ENCODE measurements at regions not wholly inside any gene's neighbourhood (a gene's known extent, or its start where the extent isn't known, plus 50 kb on each side); places are given as distances from the start of the nearest gene placed in this dataset.

- no peak for DNase-seq
Observed at GRCh38 chr2:180734382-180734781, 246.0 kb upstream of the UBE2E3 start.

- DNase-seq, result no peak
Observed at GRCh38 chr2:180733330-180733729, 247.1 kb upstream of the UBE2E3 start.

- DNase-seq, result no peak
Observed at GRCh38 chr2:180732337-180732736, 248.1 kb upstream of the UBE2E3 start.

DNA sequence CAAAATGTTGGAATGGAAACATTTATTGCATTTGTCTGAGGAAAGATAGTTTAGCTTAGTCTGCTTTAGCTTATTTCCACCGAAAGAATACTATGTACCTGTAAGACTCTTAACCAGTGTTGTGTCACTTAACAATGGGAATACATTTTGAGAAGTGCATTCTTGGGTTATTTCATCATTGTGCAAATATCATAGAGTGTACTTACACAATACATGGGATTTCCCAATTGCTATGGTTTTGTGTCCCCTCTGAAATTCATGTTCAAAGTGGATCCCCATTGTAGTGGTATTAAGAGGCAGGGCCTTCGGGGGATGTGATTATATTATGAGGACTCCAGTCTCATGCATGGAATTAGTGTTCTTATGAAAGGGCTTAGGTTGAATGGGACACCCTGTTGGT is 249.4 kb upstream of the UBE2E3 start:
- no peak for DNase-seq

DNA sequence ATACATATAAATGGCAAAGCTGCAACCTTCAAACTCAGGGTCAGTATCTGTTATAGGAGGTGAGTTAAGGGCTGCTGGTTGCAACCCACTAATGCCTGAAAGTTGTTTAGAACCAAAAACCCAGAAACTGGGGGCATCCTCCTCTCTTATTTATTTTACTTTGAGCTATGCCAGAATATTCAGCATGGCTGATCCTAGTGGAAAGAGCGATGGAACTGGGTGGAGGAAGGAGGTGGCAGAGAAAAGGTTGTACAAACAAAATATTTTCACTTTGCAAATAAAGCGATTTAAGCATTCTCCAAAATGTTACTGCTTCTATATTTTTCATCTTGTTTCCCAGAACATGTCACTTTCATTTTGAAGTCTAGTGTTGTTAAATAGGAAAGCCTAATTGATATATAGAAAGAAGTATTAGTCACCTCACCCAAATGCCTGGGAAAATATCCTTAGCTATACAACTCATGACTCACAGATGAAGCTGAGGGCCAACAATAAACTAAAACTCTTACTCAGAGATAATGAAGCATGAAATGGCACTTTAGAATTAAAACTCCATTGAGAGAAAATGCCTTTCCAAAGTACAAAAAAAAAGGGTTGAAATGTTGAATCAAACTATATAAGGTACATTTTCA is 251.4 kb upstream of the UBE2E3 start:
- no peak for DNase-seq

GRCh38 chr2:180723712-180724111 is 256.7 kb upstream of the UBE2E3 start:
- DNase-seq, result no peak

GRCh38 chr2:180722551-180723239 is 257.7 kb upstream of the UBE2E3 start:
- DNase-seq, result no peak

DNA sequence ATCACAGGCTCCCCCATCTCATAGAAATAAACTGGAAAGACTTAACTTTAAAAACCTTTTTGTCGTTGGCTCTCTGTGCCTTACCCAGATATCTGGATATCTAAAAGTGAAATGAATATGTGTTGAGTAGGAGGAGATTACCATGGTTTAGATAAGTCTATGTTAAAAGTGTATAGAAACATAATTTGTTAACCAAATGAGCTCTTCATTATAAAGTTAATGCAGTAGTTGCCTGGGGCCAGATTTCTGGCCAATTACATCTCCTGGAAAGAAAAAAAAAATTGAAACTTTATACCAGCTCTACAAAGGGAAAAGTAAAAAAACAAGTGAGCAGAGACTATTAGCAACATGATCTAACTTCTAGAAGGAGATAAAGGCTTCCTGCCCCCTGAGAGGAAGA is 259.6 kb upstream of the UBE2E3 start:
- peak; percentile 20 for DNase-seq

DNA sequence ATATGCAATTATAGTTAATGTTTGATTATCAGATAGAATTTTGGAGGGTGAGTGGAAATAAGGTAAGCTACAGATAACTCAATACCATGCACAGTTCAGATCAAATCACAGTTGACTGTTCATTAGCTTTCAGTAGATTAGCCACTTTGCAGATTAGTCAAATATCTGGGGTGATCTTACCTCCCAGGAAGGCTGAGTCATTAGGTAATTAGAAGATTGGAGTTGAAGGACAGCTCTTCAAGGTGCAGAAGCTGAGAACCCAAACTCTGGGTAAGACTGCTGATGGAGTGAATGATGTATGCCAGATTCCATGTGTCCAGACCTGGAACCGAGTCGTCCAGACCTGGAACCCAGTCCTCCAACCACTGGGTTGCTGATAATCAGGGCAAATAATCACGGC is 262.8 kb upstream of the UBE2E3 start:
- DNase-seq, result no peak

GRCh38 chr2:180716186-180717180 is 263.9 kb upstream of the UBE2E3 start:
- DNase-seq, result no peak

DNA sequence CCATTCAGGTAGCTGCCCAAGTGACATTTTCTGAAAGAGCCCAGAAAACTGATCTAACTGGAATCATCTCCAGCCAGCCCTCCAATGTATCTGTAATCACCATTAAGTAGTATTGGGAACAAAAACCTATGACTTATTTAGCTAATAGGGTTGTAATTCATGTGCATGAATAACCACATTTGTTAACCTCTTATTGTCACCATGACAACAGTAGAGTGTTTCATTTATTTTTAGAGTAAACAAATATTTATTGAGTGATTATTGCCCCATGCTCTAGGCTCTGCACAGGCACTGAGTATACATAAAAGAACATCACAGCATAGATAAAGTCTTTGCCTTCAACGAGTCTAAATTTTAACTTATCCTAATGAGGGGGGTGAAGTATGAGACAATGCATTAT is 265.4 kb upstream of the UBE2E3 start:
- DNase-seq, result no peak

DNA sequence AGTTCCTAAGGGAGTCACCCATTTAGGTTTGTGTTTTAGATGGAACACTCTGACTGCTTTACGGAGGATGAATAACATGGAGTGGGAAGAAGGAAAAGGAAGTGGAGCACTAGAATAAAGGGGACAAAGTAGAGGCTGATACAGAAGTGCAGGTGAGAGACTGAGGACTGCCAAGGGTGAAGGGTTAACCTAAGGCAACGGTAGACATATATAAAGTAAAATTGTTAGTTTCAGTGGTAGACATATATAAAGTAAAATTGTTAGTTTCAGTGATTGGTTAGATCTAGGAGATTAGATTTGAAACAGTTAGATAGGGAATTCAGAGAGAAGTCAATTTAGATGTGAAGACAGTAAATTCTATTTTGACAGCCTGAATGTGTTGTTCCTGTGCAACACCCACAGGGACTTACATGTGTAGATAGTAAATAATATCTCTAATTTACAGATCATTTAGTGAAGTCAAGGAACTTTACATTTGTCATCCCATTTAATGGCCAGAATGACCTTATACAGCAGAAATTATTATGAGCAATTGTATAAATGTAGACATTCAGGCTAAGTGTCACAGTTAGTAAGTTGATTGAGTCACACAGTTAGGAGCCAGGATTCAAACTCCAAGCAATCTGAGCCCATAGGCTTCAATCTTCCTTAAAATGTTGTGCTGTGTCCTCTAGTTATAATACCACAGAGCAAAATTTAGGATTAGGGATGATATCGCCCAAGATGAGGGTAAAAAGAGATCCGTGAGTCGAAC is 270.8 kb upstream of the UBE2E3 start:
- no peak for DNase-seq

DNA sequence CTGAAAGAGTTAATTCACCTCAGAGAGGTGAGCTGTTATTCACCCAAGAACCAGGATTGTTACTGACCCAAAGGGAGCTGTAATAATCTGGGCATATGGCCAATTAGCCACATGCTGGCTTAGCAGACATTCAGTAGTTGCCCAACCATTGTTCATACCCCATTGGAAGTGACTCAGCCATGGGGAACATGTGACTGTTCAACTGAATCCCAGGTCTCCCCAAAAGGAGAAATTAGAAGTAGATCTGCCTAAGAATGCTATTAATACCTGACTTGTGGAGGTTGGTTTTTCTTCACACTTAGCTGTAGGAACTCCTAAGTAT is 272.6 kb upstream of the UBE2E3 start:
- no peak for DNase-seq

- DNase-seq, result no peak
Observed at GRCh38 chr2:180707175-180707883, 273.1 kb upstream of the UBE2E3 start.

DNA sequence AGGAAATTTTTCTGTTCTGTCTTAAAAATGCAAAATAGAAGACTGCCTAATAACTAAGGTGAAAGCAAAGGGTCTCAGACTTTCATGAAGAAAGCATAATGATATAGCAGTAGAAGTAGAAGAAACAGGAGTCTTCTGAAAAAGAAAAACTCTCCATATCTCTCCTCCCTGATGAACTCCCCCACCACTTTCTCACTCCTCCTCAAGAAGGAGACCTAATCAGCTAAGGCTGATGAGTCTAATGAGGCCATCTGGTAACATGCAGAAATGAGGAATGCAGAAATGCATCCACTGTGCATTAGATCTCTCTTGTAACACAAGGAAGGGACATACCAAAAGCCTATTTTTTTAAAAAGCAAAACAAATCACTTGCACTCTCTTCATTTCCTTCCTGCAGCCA is 273.7 kb upstream of the UBE2E3 start:
- no peak for DNase-seq

DNA sequence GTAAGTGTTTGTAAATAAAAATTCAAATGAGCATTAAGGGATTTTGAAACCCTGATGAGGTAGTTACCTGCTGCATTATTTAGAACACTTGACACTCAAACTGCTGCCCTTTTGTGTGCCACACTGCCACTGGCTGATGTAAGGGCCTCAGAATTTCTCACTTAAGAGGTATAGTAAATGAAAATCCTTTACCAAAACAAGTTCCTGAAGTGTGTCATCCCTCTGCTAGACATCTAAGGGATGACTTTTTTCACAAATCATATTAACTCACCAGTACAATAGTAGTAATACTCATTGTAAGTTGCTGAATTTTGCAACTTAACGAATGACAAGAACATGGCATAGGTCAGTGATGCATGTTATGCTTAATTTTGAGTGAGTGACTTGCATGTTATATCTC is 274.9 kb upstream of the UBE2E3 start:
- no peak for DNase-seq

GRCh38 chr2:180705122-180705521 is 275.3 kb upstream of the UBE2E3 start:
- no peak for DNase-seq

- DNase-seq, result no peak
Observed at GRCh38 chr2:180699657-180700361, 280.6 kb upstream of the UBE2E3 start.

- DNase-seq, result no peak
Observed at GRCh38 chr2:180698668-180699067, 281.7 kb upstream of the UBE2E3 start.

GRCh38 chr2:180695586-180696401 is 284.6 kb upstream of the UBE2E3 start:
- no peak for DNase-seq
